Esophagus squamous epithelium (tissue), 5 donors: ENCODE measurements at regions not wholly inside any gene's neighbourhood (a gene's known extent, or its start where the extent isn't known, plus 50 kb on each side); places are given as distances from the start of the nearest gene placed in this dataset.

ENCODE experiments used
- DNase-seq: peaks from one replicate; lab custom pipeline; 2025; lab: John Stamatoyannopoulos, UW
- H3K27ac ChIP-seq, 4 donors: fragments of 200-600 bp; sonication (generic); one replicate each; pipeline ENCODE4 v1.5.1; 2016 to 2019; ENCODE audit warnings: mild to moderate bottlenecking in 1 of 4
- H3K27me3 ChIP-seq, 4 donors: fragments of 200-600 bp; sonication (generic); 1 replicate in 3 of 4; 2 replicates in 1 of 4; pipeline versions ENCODE4 v1.5.1 to v1.6.0; 2017 to 2021; ENCODE audit warnings: antibody characterized with exemption in 1 of 4
- H3K36me3 ChIP-seq, 3 donors: fragments of 200-600 bp; sonication (generic); one replicate each; pipeline ENCODE4 v1.5.1; 2016 to 2019
- H3K4me1 ChIP-seq, 3 donors: fragments of 200-600 bp; sonication (generic); one replicate each; pipeline ENCODE4 v1.5.1; 2017 to 2019
- H3K4me3 ChIP-seq, 4 donors: fragments of 200-600 bp; sonication (generic); 1 replicate in 3 of 4; 2 replicates in 1 of 4; pipeline ENCODE4 v1.5.1; 2016 to 2019; ENCODE audit warnings: mild to moderate bottlenecking in 2 of 4, moderate library complexity in 1 of 4
- H3K9me3 ChIP-seq, 3 donors: fragments of 200-600 bp; sonication (generic); one replicate each; pipeline ENCODE4 v1.5.1; 2016 to 2019
- CTCF ChIP-seq, 6 experiments: fragments of 450-650 bp in 4 of 6; fragments of 200-600 bp in 2 of 6; sonication (generic) in 2 of 6; IDR thresholded peaks; one replicate each; pipeline ENCODE4 v1.5.1; 2016 to 2019; ENCODE audit warnings: antibody characterized with exemption in 6 of 6, mild to moderate bottlenecking in 4 of 6, moderate library complexity in 4 of 6
- POLR2A ChIP-seq, 4 donors: fragments of 450-650 bp; IDR thresholded peaks; one replicate each; pipeline ENCODE4 v1.6.1; 2017; ENCODE audit warnings: antibody characterized with exemption in 4 of 4, mild to moderate bottlenecking in 4 of 4, moderate library complexity in 3 of 4
- WGBS, 2 donors: methylation state at CpG; one replicate each; pipeline ENCODE4 v1.1.5; 2018; 5-methylcytosine and 5-hydroxymethylcytosine counted together
- intact Hi-C: fragments of 100-400 bp; cut with DNase I; formaldehyde crosslinking; loops from one replicate; pipeline ENCODE4 v1.15.0; 2022
- donor health status: DM: yes; HTN: yes; CAD: no.

- peaks cover 3 to 50% (median 44%) of the 10 kb centered on the region in 3 donors for H3K9me3 ChIP-seq
- H3K4me1 ChIP-seq = peaks cover 2 to 7% (median 5%) of the 10 kb centered on the region in 3 donors
- H3K36me3 ChIP-seq = no peaks in the 10 kb centered on the region
- intact Hi-C loops = no loop called here
- no peak for TF ChIP-seq CTCF (IDR thresholded peaks at IDR 0.05)
- no peak for TF ChIP-seq POLR2A (IDR thresholded peaks at IDR 0.05)
- H3K27me3 ChIP-seq = peaks cover 0 to 18% (median 0%) of the 10 kb centered on the region in 4 donors
- DNase-seq = no peak
- H3K4me3 ChIP-seq = no peak overlapping the region
- WGBS, 2 donors = 95 to 98% methylated on average over 4 to 11 of the region's 16 CpGs
- H3K27ac ChIP-seq = no peak overlapping the region
Observed at GRCh38 chr22:44615146-44615545, 86.9 kb upstream of the PRR5 start.

GRCh38 chr22:44613196-44613595, 88.8 kb upstream of the PRR5 start:
- H3K4me3 ChIP-seq = no peak overlapping the region
- intact Hi-C loops = no loop called here
- no peaks in the 10 kb centered on the region for H3K36me3 ChIP-seq
- no peak for DNase-seq
- H3K4me1 ChIP-seq = no peaks in the 10 kb centered on the region
- TF ChIP-seq CTCF (IDR thresholded peaks at IDR 0.05) = no peak
- no peak for TF ChIP-seq POLR2A (IDR thresholded peaks at IDR 0.05)
- WGBS, 2 donors = 65 to 76% methylated on average over 2 of the region's 2 CpGs
- peaks cover 3 to 50% (median 46%) of the 10 kb centered on the region in 3 donors for H3K9me3 ChIP-seq
- H3K27me3 ChIP-seq = peaks cover 0 to 5% (median 0%) of the 10 kb centered on the region in 4 donors
- H3K27ac ChIP-seq = no peak overlapping the region

- Histone ChIP-seq H3K27ac (no peak overlapping the region), H3K9me3 (peaks cover 3 to 50% (median 46%) of the 10 kb centered on the region in 3 donors), H3K27me3 (peaks cover 0 to 12% (median 0%) of the 10 kb centered on the region in 4 donors), H3K4me1 (no peaks in the 10 kb centered on the region), H3K4me3 (no peak overlapping the region), H3K36me3 (no peaks in the 10 kb centered on the region)
- DNase-seq = no peak
- 94 to 100% methylated on average over 2 of the region's 2 CpGs for WGBS, 2 donors
- TF ChIP-seq CTCF (IDR thresholded peaks at IDR 0.05) (no peak), POLR2A (IDR thresholded peaks at IDR 0.05) (no peak)
- intact Hi-C loops = no loop called here
Observed at GRCh38 chr22:44611880-44612496, 90.0 kb upstream of the PRR5 start.

GRCh38 chr22:44610071-44610470, 91.9 kb upstream of the PRR5 start:
- no peak for DNase-seq
- WGBS, 2 donors = 80 to 83% methylated on average over 8 of the region's 8 CpGs
- intact Hi-C loops = no loop called here

More at GRCh38 chr22:44610071-44610470, 91.9 kb upstream of the PRR5 start:
- no peaks in the 10 kb centered on the region for H3K36me3 ChIP-seq
- H3K9me3 ChIP-seq = peaks cover 3 to 47% (median 44%) of the 10 kb centered on the region in 3 donors
- H3K27ac ChIP-seq = no peak overlapping the region
- H3K27me3 ChIP-seq = peaks cover 0 to 31% (median 0%) of the 10 kb centered on the region in 4 donors
- no peaks in the 10 kb centered on the region for H3K4me1 ChIP-seq
- TF ChIP-seq CTCF (IDR thresholded peaks at IDR 0.05) = no peak
- no peak for TF ChIP-seq POLR2A (IDR thresholded peaks at IDR 0.05)
- no peak overlapping the region for H3K4me3 ChIP-seq
